Fibroblast of lung (primary cell): ENCODE measurements at regions not wholly inside any gene's neighbourhood (a gene's known extent, or its start where the extent isn't known, plus 50 kb on each side); places are given as distances from the start of the nearest gene placed in this dataset.

Experiments
- DNase-seq, 2 donors: peaks; one replicate each; pipeline versions ENCODE4 v3.0.0 to v3.0.0-alpha.2; 2010; ENCODE audit warnings: low read depth in 2 of 2
- H2AFZ ChIP-seq: 2 replicates; pipeline ENCODE4 v1.5.1; 2012; ENCODE audit warnings: low read length, control low read depth, inconsistent platforms
- H3K27ac ChIP-seq: 2 replicates; pipeline ENCODE4 v1.5.1; 2011; ENCODE audit warnings: low read length, control low read depth; ENCODE audit not compliant: insufficient read depth
- H3K27me3 ChIP-seq: 2 replicates; pipeline ENCODE4 v1.5.1; 2011; ENCODE audit warnings: mild to moderate bottlenecking, low read length; ENCODE audit not compliant: control insufficient read depth, insufficient read depth
- H3K36me3 ChIP-seq: 2 replicates; pipeline ENCODE4 v1.5.1; 2011; ENCODE audit warnings: low read length; ENCODE audit not compliant: control insufficient read depth, insufficient read depth
- H3K4me1 ChIP-seq: 2 replicates; pipeline ENCODE4 v1.5.1; 2011; ENCODE audit warnings: low read length; ENCODE audit not compliant: control insufficient read depth, insufficient read depth; ENCODE audit errors: extremely low read depth
- H3K4me2 ChIP-seq: 2 replicates; pipeline ENCODE4 v1.5.1; 2011; ENCODE audit warnings: low read length, control low read depth; ENCODE audit not compliant: insufficient read depth; ENCODE audit errors: extremely low read depth
- H3K4me3 ChIP-seq, 4 experiments: fragments of 200-600 bp in 1 of 4; sonication (generic) in 1 of 4; replicated peaks in 1 of 4; 2 replicates each; pipeline ENCODE4 v1.5.1; 2011 to 2016; ENCODE audit warnings: low read length in 4 of 4, low read depth in 3 of 4, mild to moderate bottlenecking in 3 of 4, control low read depth in 2 of 4, inconsistent platforms in 1 of 4, mixed read lengths in 1 of 4; ENCODE audit not compliant: insufficient read depth in 1 of 4; ENCODE audit errors: control extremely low read depth in 1 of 4
- H3K79me2 ChIP-seq: 2 replicates; pipeline ENCODE4 v1.5.1; 2012; ENCODE audit warnings: mild to moderate bottlenecking, low read length, inconsistent platforms; ENCODE audit not compliant: control insufficient read depth, insufficient read depth
- H3K9ac ChIP-seq: 2 replicates; pipeline ENCODE4 v1.5.1; 2011; ENCODE audit warnings: mild to moderate bottlenecking, low read length, control low read depth; ENCODE audit not compliant: insufficient read depth
- H3K9me3 ChIP-seq: 2 replicates; pipeline ENCODE4 v1.5.1; 2012; ENCODE audit warnings: low read depth, low read length; ENCODE audit not compliant: control insufficient read depth, insufficient read depth
- H4K20me1 ChIP-seq: 2 replicates; pipeline ENCODE4 v1.5.1; 2011; ENCODE audit warnings: low read length; ENCODE audit not compliant: control insufficient read depth, insufficient read depth; ENCODE audit errors: extremely low read depth
- CTCF ChIP-seq, 2 donors: IDR thresholded peaks in 1 of 2; conservative IDR thresholded peaks in 1 of 2; 1 replicate in 1 of 2; 2 replicates in 1 of 2; pipeline ENCODE4 v1.5.1; 2011 to 2012; ENCODE audit warnings: low read length in 2 of 2, control low read depth in 1 of 2, inconsistent platforms in 1 of 2, low read depth in 1 of 2, mild to moderate bottlenecking in 1 of 2
- EZH2 ChIP-seq: IDR thresholded peaks from 2 replicates; pipeline ENCODE4 v1.5.1; 2012; ENCODE audit warnings: low read length, control low read depth, mild to moderate bottlenecking; ENCODE audit errors: missing control alignments

GRCh38 chr3:177886501-177886900 lies 649.7 kb upstream of the KCNMB2 start:
- H3K79me2 ChIP-seq: no peaks in the 10 kb centered on the region
- H3K4me2 ChIP-seq: no peak overlapping the region
- no peaks in the 10 kb centered on the region for H3K9me3 ChIP-seq
- H4K20me1 ChIP-seq: no peaks in the 10 kb centered on the region
- no peak for DNase-seq
- no peak overlapping the region for H3K4me3 ChIP-seq
- no peaks in the 10 kb centered on the region for H3K27me3 ChIP-seq
- H3K9ac ChIP-seq: no peak overlapping the region
- no peaks in the 10 kb centered on the region for H3K36me3 ChIP-seq
- TF ChIP-seq EZH2 (no peak), CTCF (conservative IDR thresholded peaks at IDR 0.05 in 1 of 2, IDR thresholded peaks at IDR 0.05 in 1 of 2; ENCODE audit: low read depth in 1 of 2, low read length in 2 of 2) (no peak)
- H3K27ac ChIP-seq: no peak overlapping the region
- no peak overlapping the region for H2AFZ ChIP-seq
- H3K4me1 ChIP-seq: no peaks in the 10 kb centered on the region

- TF ChIP-seq EZH2: no peak
- no peak for TF ChIP-seq CTCF (conservative IDR thresholded peaks at IDR 0.05 in 1 of 2, IDR thresholded peaks at IDR 0.05 in 1 of 2; ENCODE audit: low read depth in 1 of 2, low read length in 2 of 2)
- no peak for DNase-seq
- no peak overlapping the region for H3K9ac ChIP-seq
- H2AFZ ChIP-seq: no peak overlapping the region
- no peak overlapping the region for H3K4me2 ChIP-seq
- no peak overlapping the region for H3K27ac ChIP-seq
- no peak overlapping the region for H3K4me3 ChIP-seq
- no peaks in the 10 kb centered on the region for H3K4me1 ChIP-seq
- no peaks in the 10 kb centered on the region for H3K27me3 ChIP-seq
- H3K36me3 ChIP-seq: no peaks in the 10 kb centered on the region
- H4K20me1 ChIP-seq: no peaks in the 10 kb centered on the region
- no peaks in the 10 kb centered on the region for H3K79me2 ChIP-seq
- no peaks in the 10 kb centered on the region for H3K9me3 ChIP-seq
Observed at GRCh38 chr3:177887475-177887874, 648.8 kb upstream of the KCNMB2 start.

- Histone ChIP-seq H3K27ac (no peak overlapping the region), H3K4me3 (no peak overlapping the region), H3K36me3 (no peaks in the 10 kb centered on the region), H4K20me1 (no peaks in the 10 kb centered on the region), H3K27me3 (no peaks in the 10 kb centered on the region), H3K4me1 (no peaks in the 10 kb centered on the region), H3K79me2 (no peaks in the 10 kb centered on the region), H3K4me2 (no peak overlapping the region), H3K9ac (no peak overlapping the region), H3K9me3 (no peaks in the 10 kb centered on the region), H2AFZ (no peak overlapping the region)
- no peak for TF ChIP-seq CTCF (conservative IDR thresholded peaks at IDR 0.05 in 1 of 2, IDR thresholded peaks at IDR 0.05 in 1 of 2; ENCODE audit: low read depth in 1 of 2, low read length in 2 of 2)
- TF ChIP-seq EZH2: no peak
- DNase-seq: peak in 1 of 2 donors; percentile 76
Observed at GRCh38 chr3:177889161-177889560, 647.1 kb upstream of the KCNMB2 start.
